Activated T-helper 17 cell treated with anti-CD3 and anti-CD28 coated beads, Interleukin-2, amount 50 U/mL, for 72 hours (primary cell): ENCODE measurements at regions not wholly inside any gene's neighbourhood (a gene's known extent, or its start where the extent isn't known, plus 50 kb on each side); places are given as distances from the start of the nearest gene placed in this dataset.

Experiments
- ATAC-seq: fragments of 150-1000 bp; cut with Tn5 transposase; replicated peaks from 2 replicates; pipeline ENCODE4 v1.10.0; 2021; ENCODE audit warnings: mild to moderate bottlenecking, moderate library complexity
- H3K27ac Mint-ChIP-seq: one replicate; pipeline ENCODE4 v1.8.0; 2022; ENCODE audit warnings: mixed read lengths
- H3K27me3 Mint-ChIP-seq: one replicate; pipeline ENCODE4 v1.8.0; 2022; ENCODE audit warnings: mixed read lengths
- H3K36me3 Mint-ChIP-seq: one replicate; pipeline ENCODE4 v1.8.0; 2022; ENCODE audit warnings: low read depth, mild to moderate bottlenecking, mixed read lengths
- H3K4me1 Mint-ChIP-seq: one replicate; pipeline ENCODE4 v1.8.0; 2022; ENCODE audit warnings: mixed read lengths
- H3K4me3 Mint-ChIP-seq: one replicate; pipeline ENCODE4 v1.8.0; 2022; ENCODE audit warnings: mild to moderate bottlenecking, mixed read lengths
- H3K9me3 Mint-ChIP-seq: one replicate; pipeline ENCODE4 v1.8.0; 2022; ENCODE audit warnings: mixed read lengths

DNA sequence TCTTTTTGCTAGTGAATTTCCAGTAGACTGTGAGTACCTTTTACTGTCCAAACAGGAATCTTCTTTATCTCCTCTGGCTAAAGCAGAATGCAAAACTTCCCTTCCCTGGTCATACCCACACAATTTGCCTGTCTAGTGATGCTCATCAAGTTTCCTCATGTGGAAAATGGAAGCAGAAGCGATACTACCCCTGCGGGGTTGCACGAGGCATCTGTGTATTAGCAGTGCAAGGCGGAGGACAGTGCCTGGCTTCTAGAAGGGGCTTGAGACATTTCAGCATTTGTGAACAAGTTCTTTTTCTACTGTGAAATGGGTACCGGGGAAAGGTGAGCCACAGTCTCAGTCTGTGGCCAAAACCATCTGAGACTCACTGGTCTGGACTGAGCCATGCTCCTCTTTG lies 340.9 kb downstream of the AACS start:
- Mint-ChIP-seq H3K27ac (no peak overlapping the region), H3K9me3 (no peaks in the 10 kb centered on the region), H3K4me3 (no peak overlapping the region), H3K27me3 (peaks cover 28% of the 10 kb centered on the region), H3K4me1 (no peaks in the 10 kb centered on the region), H3K36me3 (no peaks in the 10 kb centered on the region)
- ATAC-seq = no peak

DNA sequence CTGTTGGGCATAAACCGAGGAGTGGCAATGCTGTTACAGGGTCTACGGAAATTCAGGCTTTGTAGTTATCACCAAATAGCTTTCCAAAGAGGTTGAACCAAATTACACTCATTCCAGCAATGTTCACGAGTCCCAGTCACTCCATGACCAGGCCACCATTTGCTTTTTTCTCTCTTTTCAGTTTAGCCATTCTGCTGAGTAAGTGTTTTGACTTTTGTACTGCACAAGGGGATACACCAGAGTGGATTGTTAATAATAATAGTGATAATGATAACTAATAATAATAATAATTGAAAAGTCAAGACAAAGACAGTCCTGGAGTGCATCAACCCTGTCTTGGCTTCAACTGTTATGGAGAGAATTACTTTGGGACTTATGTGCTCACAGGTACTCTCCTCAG lies 343.5 kb downstream of the AACS start:
- ATAC-seq = no peak
- no peak overlapping the region for H3K27ac Mint-ChIP-seq
- no peak overlapping the region for H3K4me3 Mint-ChIP-seq
- no peaks in the 10 kb centered on the region for H3K36me3 Mint-ChIP-seq
- H3K27me3 Mint-ChIP-seq = peaks cover 20% of the 10 kb centered on the region
- H3K4me1 Mint-ChIP-seq = no peaks in the 10 kb centered on the region
- no peaks in the 10 kb centered on the region for H3K9me3 Mint-ChIP-seq

DNA sequence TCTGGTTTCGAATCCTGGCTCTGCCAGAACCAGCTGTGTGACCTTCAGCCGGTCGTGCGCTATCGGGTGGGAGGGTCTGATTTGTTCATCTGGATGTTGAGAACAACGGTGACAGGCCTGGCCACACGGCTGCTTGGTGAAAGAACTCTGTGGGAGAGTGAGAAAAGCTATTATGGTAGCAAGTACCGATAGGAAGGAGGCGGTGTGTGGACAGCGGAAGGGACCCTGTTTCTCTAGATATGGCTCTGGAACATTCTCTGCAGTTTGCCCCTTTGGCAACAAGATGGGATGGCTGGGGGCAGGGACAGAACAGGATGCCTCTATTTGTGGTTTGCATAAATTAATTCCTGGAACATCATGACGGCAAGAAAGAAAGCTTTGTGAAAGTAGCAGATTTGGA lies 347.3 kb downstream of the AACS start:
- Mint-ChIP-seq H3K27ac (no peak overlapping the region), H3K9me3 (no peaks in the 10 kb centered on the region), H3K4me3 (no peak overlapping the region), H3K27me3 (no peaks in the 10 kb centered on the region), H3K36me3 (no peaks in the 10 kb centered on the region), H3K4me1 (no peaks in the 10 kb centered on the region)
- no peak for ATAC-seq

DNA sequence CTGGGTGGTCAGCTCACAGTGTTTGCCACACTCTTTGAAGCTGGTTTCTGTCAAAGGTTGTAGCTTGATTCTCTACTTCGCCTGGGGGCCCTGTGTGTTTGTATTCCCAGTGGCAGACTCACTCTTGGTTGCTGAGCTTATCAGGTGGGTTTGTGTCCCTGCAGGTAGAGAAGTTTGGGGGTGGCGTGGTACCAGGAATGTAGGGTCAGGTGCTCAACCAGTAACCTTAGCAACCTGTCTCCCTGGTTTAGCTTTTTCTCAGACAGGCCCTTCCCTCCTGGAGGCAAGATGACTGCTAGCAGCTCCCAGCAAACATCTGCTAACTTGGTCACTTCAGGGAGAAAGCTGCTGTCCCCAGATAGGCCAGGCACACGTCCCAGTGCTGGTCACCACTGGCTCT lies 352.2 kb downstream of the AACS start:
- H3K27ac Mint-ChIP-seq = no peak overlapping the region
- peaks cover 5% of the 10 kb centered on the region for H3K9me3 Mint-ChIP-seq
- H3K36me3 Mint-ChIP-seq = no peaks in the 10 kb centered on the region
- H3K4me1 Mint-ChIP-seq = no peaks in the 10 kb centered on the region
- no peak overlapping the region for H3K4me3 Mint-ChIP-seq
- ATAC-seq = no peak
- H3K27me3 Mint-ChIP-seq = no peaks in the 10 kb centered on the region

DNA sequence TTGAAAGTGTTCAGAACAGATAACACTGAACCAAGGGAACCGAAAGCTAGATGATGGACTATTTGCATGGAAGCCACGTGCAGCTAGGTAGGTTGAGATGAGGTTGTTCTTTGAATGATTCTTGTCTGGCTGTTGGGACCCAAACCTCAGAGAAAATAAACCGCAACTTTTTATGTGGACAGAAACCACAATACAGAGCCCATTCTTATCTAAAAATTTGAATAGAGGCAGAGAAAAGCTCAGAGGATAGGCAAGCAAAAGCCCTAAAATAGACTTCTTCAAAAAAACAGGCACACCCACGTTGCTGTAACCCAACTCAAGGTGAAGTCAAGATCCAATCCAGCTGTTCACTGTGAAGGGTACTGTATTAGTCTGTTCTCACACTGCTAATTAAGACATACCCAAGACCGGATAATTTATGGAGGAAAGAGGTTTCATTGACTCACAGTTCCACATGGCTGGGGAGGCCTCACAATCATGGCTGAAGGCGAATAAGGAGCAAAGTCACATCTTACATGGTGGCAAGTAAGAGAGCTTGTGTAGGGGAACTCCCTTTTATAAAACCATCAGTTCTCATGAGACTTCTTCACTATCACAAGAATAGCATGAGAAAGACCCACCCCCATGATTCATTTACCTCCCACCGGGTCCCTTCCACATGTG lies 353.8 kb downstream of the AACS start:
- Mint-ChIP-seq H3K4me1 (no peaks in the 10 kb centered on the region), H3K36me3 (no peaks in the 10 kb centered on the region), H3K4me3 (no peak overlapping the region), H3K27ac (no peak overlapping the region), H3K27me3 (no peaks in the 10 kb centered on the region), H3K9me3 (peaks cover 5% of the 10 kb centered on the region)
- no peak for ATAC-seq

DNA sequence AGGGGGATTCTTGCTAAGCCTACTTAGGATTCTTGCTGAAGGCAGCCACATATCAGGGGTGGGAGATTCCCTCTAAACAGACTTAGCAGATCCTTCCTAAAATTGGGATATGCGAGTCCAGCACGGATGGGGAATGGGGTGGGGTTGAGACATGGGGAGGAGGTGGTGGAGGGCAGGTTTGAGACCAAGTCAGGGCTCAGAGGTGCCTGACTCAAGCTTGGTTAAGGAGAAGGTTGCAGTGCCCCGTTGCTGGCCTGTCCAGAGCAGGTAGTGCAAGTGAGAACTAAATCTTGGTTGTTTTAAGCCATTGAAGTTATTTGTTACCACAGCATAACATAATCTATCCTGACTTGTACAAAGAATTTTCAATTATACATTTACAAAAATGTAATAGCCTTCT lies 359.7 kb downstream of the AACS start:
- H3K36me3 Mint-ChIP-seq = no peaks in the 10 kb centered on the region
- no peak for ATAC-seq
- H3K27ac Mint-ChIP-seq = no peak overlapping the region
- H3K27me3 Mint-ChIP-seq = no peaks in the 10 kb centered on the region
- no peak overlapping the region for H3K4me3 Mint-ChIP-seq
- H3K9me3 Mint-ChIP-seq = peaks cover 8% of the 10 kb centered on the region
- no peaks in the 10 kb centered on the region for H3K4me1 Mint-ChIP-seq

DNA sequence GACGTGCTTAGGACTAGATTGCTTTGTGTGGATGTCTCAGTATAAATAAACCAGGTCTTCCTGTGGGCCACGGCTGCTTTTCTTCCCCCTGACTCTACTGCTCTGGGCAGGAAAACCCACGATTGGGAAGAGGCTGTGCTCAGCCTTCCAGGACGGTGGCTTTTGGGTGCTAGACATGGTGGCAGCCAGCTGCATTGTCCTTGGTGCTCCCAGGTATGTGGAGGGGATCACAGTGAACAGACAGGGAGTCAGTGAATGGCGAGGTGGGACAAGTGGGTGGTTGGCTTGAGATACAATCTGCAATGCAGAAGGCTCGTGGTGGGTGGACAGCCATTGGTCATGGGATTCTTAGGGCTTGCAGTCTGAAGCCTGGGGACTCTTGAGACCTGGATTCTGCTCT lies 366.3 kb downstream of the AACS start:
- Mint-ChIP-seq H3K9me3 (peaks cover 5% of the 10 kb centered on the region), H3K4me3 (no peak overlapping the region), H3K36me3 (no peaks in the 10 kb centered on the region), H3K27me3 (no peaks in the 10 kb centered on the region), H3K4me1 (no peaks in the 10 kb centered on the region), H3K27ac (no peak overlapping the region)
- ATAC-seq = no peak

DNA sequence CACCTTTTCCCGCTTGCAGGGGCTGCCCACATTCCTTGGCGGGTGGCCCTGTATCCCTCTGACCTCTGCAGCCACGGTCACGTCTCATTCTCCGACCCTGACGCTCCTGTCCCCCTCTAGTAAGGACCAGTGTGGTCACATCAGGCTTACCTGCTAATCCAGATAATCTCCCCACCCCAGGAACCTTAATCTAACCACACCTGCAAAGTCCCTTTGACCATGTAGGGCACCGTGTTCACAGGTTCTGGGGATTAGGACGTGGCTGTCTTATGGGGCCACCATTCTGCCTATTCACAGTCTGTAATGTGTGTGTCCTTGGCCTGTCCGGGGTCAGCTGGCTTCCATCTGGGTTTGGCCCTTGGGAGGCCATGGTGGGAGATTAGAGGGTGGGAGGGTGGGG lies 368.9 kb downstream of the AACS start:
- H3K4me1 Mint-ChIP-seq = no peaks in the 10 kb centered on the region
- no peak overlapping the region for H3K4me3 Mint-ChIP-seq

DNA sequence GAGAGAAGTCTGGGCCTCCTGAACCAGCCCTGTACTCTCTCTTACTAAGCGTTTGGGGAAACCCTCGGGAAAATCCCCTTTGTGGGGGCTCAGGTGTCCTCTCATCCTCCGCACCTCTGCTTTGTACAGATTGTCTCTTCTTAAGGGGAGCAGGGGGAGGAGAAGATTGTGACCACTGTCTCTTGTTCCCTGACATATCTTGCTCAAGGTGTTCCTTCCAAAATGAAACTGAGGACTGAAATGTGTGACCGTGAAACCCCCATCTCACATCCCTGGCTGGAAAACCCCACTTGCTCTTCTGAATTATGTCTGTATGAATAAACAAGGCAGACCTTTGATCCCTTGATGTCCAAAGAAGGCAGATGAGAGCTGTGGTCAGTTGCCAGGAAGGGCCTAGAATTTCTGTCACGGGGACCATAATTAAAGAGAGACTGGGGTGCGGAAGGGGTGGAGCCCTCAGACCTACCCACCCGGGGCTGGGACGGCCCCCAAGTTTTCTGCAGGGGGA lies 369.8 kb downstream of the AACS start:
- Mint-ChIP-seq H3K9me3 (peaks cover 5% of the 10 kb centered on the region), H3K4me3 (no peak overlapping the region), H3K27me3 (no peaks in the 10 kb centered on the region), H3K27ac (no peak overlapping the region), H3K4me1 (no peaks in the 10 kb centered on the region), H3K36me3 (no peaks in the 10 kb centered on the region)
- ATAC-seq = no peak

More for the DNA sequence above, 368.9 kb downstream of the AACS start:
- Mint-ChIP-seq H3K36me3 (no peaks in the 10 kb centered on the region), H3K27me3 (no peaks in the 10 kb centered on the region), H3K27ac (no peak overlapping the region), H3K9me3 (peaks cover 5% of the 10 kb centered on the region)
- ATAC-seq = no peak

DNA sequence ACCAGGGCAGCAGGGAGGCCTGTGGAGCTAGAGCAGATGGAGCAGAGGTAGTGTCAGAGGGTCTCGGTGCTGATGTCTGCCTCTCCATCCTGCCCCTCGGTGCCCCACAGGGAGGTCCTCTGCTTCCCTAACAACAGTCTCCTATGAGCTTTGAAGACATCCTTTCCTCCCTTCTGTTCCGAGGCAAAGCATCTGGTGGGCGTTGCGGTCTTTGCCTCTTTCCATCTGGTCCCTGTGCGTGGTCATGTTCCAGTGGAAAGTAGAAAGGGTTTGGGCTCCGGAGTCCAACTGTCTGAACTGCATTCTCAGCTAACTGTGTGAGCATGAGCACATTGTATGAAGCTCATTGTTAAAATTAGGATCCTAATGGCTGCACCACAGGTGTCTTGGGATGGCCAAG lies 370.6 kb downstream of the AACS start:
- H3K9me3 Mint-ChIP-seq = no peaks in the 10 kb centered on the region
- no peaks in the 10 kb centered on the region for H3K4me1 Mint-ChIP-seq
- H3K36me3 Mint-ChIP-seq = no peaks in the 10 kb centered on the region
- H3K4me3 Mint-ChIP-seq = no peak overlapping the region
- no peak overlapping the region for H3K27ac Mint-ChIP-seq
- H3K27me3 Mint-ChIP-seq = no peaks in the 10 kb centered on the region
- ATAC-seq = no peak

DNA sequence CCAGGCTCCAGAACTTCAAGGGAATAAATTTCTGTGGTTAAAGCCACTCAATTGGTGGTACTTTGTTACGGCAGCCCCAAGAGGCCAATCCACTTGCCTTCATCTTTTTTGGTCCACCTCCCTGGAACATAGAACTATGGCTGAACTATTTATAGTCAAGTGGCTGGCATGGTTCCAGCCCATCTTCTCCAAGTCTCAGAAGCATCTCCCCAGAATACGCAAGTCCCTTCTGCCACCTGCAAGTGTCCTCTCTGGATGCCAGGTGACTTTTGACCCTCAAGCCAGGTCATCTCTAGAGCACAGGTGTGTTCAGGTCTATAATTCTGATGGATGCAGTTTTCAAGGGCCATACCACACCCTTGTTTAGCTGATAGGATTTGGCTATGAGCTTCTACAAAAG lies 371.5 kb downstream of the AACS start:
- H3K27ac Mint-ChIP-seq = no peak overlapping the region
- no peaks in the 10 kb centered on the region for H3K27me3 Mint-ChIP-seq
- H3K9me3 Mint-ChIP-seq = no peaks in the 10 kb centered on the region
- no peaks in the 10 kb centered on the region for H3K4me1 Mint-ChIP-seq
- no peak for ATAC-seq
- no peaks in the 10 kb centered on the region for H3K36me3 Mint-ChIP-seq
- no peak overlapping the region for H3K4me3 Mint-ChIP-seq

DNA sequence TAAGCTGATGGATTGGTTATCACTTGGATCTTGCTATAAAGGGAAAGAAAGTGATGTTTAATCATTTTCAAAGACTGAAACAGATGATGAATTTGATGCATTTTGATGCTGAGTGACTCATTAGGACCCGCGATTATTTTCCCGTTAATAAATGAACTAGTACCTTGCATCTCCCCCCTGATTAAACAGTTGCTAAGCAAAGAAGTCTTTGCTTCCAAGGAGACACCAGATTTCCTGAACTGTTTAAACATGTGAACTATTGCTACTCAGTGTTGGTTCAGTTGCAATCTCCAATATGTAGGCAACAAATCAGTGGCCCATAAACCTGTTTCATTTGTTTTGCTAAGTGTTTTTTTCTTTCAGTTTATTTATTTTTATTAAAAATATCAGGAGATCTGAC lies 375.2 kb downstream of the AACS start:
- no peaks in the 10 kb centered on the region for H3K9me3 Mint-ChIP-seq
- no peaks in the 10 kb centered on the region for H3K36me3 Mint-ChIP-seq
- H3K4me3 Mint-ChIP-seq = no peak overlapping the region
- no peaks in the 10 kb centered on the region for H3K27me3 Mint-ChIP-seq
- no peak overlapping the region for H3K27ac Mint-ChIP-seq
- H3K4me1 Mint-ChIP-seq = no peaks in the 10 kb centered on the region
- no peak for ATAC-seq

DNA sequence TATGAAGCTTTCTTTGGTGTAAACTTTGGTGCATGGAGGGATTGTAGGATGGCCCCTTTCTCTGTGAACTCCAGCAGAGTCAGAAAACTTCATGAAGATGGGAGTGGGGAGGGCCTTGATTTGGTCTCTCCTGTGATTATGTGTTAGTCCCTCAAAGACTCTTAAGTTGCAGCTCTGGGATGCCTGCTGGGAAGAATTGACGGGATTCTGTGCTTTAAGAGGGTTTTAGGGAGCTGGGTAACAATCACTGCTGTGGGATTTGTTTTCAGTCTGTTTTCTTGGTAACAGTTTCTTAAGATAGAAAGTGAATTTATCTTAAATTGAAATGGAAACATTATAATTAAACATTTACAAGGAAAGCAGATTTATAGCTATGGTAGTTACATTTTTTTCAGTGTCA lies 378.1 kb downstream of the AACS start:
- Mint-ChIP-seq H3K4me1 (no peaks in the 10 kb centered on the region), H3K4me3 (no peak overlapping the region), H3K36me3 (no peaks in the 10 kb centered on the region), H3K27me3 (no peaks in the 10 kb centered on the region), H3K9me3 (no peaks in the 10 kb centered on the region), H3K27ac (no peak overlapping the region)
- no peak for ATAC-seq

DNA sequence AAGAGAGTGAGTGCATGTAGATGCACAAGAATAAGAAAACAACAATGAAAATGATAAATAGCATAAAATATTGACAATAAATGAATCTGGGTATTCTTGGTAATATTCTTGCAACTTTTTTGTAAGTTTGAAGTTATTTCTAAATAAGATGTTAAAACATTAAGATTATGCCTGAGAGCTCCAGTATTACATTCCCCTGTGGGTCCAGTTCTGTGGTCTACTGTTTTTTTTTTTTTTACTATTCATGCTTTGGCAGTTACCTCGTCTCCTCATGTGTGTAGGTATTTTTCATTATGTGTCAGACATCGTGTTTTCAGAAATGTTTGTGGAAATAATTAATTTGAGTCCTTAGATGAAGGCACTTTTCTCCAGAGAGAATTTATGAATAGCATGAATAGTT lies 386.2 kb downstream of the AACS start:
- H3K36me3 Mint-ChIP-seq = no peaks in the 10 kb centered on the region
- H3K4me3 Mint-ChIP-seq = no peak overlapping the region
- no peak for ATAC-seq
- no peak overlapping the region for H3K27ac Mint-ChIP-seq
- H3K9me3 Mint-ChIP-seq = peaks cover 22% of the 10 kb centered on the region
- H3K4me1 Mint-ChIP-seq = no peaks in the 10 kb centered on the region
- H3K27me3 Mint-ChIP-seq = peaks cover 7% of the 10 kb centered on the region

DNA sequence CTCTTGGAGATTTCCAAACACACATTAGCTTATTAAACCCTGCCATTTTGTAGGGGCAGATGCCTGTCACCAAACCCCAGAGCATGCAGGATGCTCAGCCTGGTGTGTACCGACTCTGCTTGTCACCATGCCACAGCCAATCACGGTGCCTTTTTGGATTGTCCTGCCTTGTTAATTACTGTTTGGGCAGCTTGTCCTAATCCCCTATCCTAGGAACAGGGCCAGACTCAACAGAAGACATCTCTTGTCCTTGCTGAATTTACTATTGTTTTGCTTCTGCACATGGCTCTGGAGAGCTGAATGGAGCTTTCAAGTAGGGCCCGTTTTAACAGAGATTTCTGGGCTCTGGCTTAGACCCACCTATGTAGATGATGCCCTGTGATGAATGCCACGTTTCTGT lies 388.5 kb downstream of the AACS start:
- Mint-ChIP-seq H3K4me3 (no peak overlapping the region), H3K9me3 (peaks cover 22% of the 10 kb centered on the region), H3K36me3 (no peaks in the 10 kb centered on the region), H3K27me3 (peaks cover 13% of the 10 kb centered on the region), H3K27ac (no peak overlapping the region), H3K4me1 (no peaks in the 10 kb centered on the region)
- no peak for ATAC-seq

DNA sequence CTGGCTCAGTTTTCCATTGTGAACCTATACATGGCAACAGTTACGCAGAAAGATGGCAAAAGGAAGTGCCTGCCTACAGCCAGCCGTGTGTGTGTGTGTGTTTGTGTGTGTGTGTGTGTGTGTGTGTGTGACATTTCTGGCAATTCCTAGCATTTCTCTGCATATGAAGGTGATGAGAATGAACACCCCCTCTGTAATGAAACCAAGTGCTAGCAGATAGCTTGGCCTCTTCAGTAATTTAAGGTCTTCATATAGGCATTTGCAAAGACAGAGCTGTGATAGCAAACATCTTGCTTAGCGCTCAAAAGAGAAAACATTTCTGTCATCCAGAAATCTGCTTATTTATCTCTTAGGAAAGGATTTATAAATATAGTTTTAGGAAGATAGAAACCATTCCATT lies 389.1 kb downstream of the AACS start:
- Mint-ChIP-seq H3K36me3 (no peaks in the 10 kb centered on the region), H3K4me3 (no peak overlapping the region), H3K4me1 (no peaks in the 10 kb centered on the region), H3K27ac (no peak overlapping the region), H3K9me3 (peaks cover 21% of the 10 kb centered on the region), H3K27me3 (peaks cover 13% of the 10 kb centered on the region)
- no peak for ATAC-seq
